GM18858 (cell line): ENCODE measurements at regions not wholly inside any gene's neighbourhood (a gene's known extent, or its start where the extent isn't known, plus 50 kb on each side); places are given as distances from the start of the nearest gene placed in this dataset.

Experiments
- ATAC-seq: cut with Tn5 transposase; IDR thresholded peaks from one replicate; pipeline ENCODE4 v1.9.1; 2021; ENCODE audit not compliant: unreplicated experiment

GRCh38 chr2:144086965-144087364, 433.0 kb downstream of the ZEB2 start:
- ATAC-seq: no peak

GRCh38 chr2:144085016-144085415, 434.9 kb downstream of the ZEB2 start:
- ATAC-seq: no peak

GRCh38 chr2:144084114-144084661, 435.7 kb downstream of the ZEB2 start:
- ATAC-seq: no peak

- ATAC-seq: no peak
These were observed 436.7 kb downstream of the ZEB2 start for GRCh38 chr2:144083211-144083610.

- ATAC-seq: no peak
These were observed 437.1 kb downstream of the ZEB2 start for GRCh38 chr2:144082777-144083176.

GRCh38 chr2:144082327-144082726, 437.6 kb downstream of the ZEB2 start:
- no peak for ATAC-seq

- no peak for ATAC-seq
These were observed 438.6 kb downstream of the ZEB2 start for GRCh38 chr2:144081272-144081671.

- ATAC-seq: no peak
These were observed 440.1 kb downstream of the ZEB2 start for GRCh38 chr2:144079803-144080202.

GRCh38 chr2:144078802-144079724, 440.9 kb downstream of the ZEB2 start:
- no peak for ATAC-seq

GRCh38 chr2:144078106-144078505, 441.8 kb downstream of the ZEB2 start:
- ATAC-seq: no peak

GRCh38 chr2:144074450-144074849, 445.5 kb downstream of the ZEB2 start:
- no peak for ATAC-seq

GRCh38 chr2:144071461-144071860, 448.5 kb downstream of the ZEB2 start:
- no peak for ATAC-seq

GRCh38 chr2:144067506-144067905, 452.4 kb downstream of the ZEB2 start:
- ATAC-seq: no peak

GRCh38 chr2:144063602-144064001, 456.3 kb downstream of the ZEB2 start:
- no peak for ATAC-seq

GRCh38 chr2:144054911-144055310, 465.0 kb downstream of the ZEB2 start:
- ATAC-seq: no peak

- ATAC-seq: no peak
These were observed 467.8 kb downstream of the ZEB2 start for GRCh38 chr2:144052083-144052482.

- ATAC-seq: no peak
These were observed 470.8 kb downstream of the ZEB2 start for GRCh38 chr2:144049137-144049536.

GRCh38 chr2:144048631-144049060, 471.3 kb downstream of the ZEB2 start:
- ATAC-seq: no peak

- ATAC-seq: no peak
These were observed 477.2 kb downstream of the ZEB2 start for GRCh38 chr2:144042751-144043150.

GRCh38 chr2:144041612-144042011, 478.3 kb downstream of the ZEB2 start:
- ATAC-seq: no peak

GRCh38 chr2:144040834-144041233, 479.1 kb downstream of the ZEB2 start:
- no peak for ATAC-seq

- ATAC-seq: no peak
These were observed 487.4 kb downstream of the ZEB2 start for GRCh38 chr2:144032566-144032965.
